WTC11 (cell line): ENCODE measurements at regions not wholly inside any gene's neighbourhood (a gene's known extent, or its start where the extent isn't known, plus 50 kb on each side); places are given as distances from the start of the nearest gene placed in this dataset.
"Not testable (repeated sequence)": the region's sequence is repeated elsewhere in the genome, so short reads cannot be mapped to it uniquely, and the experiment has no call there.

Experiments used
- ATAC-seq: fragments of 200-7000 bp; cut with Tn5 transposase; 2 replicates; pipeline ENCODE4 v1.10.0; 2021; ENCODE audit warnings: mild to moderate bottlenecking, moderate library complexity
- CTCF ChIA-PET: fragments of 300-600 bp; sonication (Branson Sonifier 250); formaldehyde crosslinking; loops from one replicate; lab custom pipeline; 2021; ENCODE audit warnings: antibody characterized with exemption; lab: Charles Lee
- POLR2A ChIA-PET: fragments of 350-600 bp; sonication (Branson Sonifier 250); formaldehyde crosslinking; loops from one replicate; lab custom pipeline; 2021; ENCODE audit warnings: antibody characterized with exemption; lab: Charles Lee
- DNase-seq: peaks from one replicate; pipeline ENCODE4 v3.0.0; 2021; ENCODE audit warnings: low spot score
- H3K27ac Mint-ChIP-seq: 2 replicates; pipeline ENCODE4 v1.8.0; 2021; ENCODE audit warnings: mixed read lengths
- H3K27me3 Mint-ChIP-seq: 2 replicates; pipeline ENCODE4 v1.8.0; 2021; ENCODE audit warnings: low read depth, mild to moderate bottlenecking, moderate library complexity, mixed read lengths
- H3K36me3 Mint-ChIP-seq: 2 replicates; pipeline ENCODE4 v1.8.0; 2021; ENCODE audit warnings: mixed read lengths
- H3K4me1 Mint-ChIP-seq: 2 replicates; pipeline ENCODE4 v1.8.0; 2022; ENCODE audit warnings: mixed read lengths
- H3K4me3 Mint-ChIP-seq: 2 replicates; pipeline ENCODE4 v1.8.0; 2021; ENCODE audit warnings: mild to moderate bottlenecking, moderate library complexity, mixed read lengths
- H3K9me3 Mint-ChIP-seq: 2 replicates; pipeline ENCODE4 v1.8.0; 2021; ENCODE audit warnings: mixed read lengths

GRCh38 chr13:16201202-16201601 is 2980.4 kb downstream of the TUBA3C start:
- H3K9me3 Mint-ChIP-seq, H3K4me3 Mint-ChIP-seq, H3K36me3 Mint-ChIP-seq, H3K27me3 Mint-ChIP-seq, CTCF ChIA-PET, H3K4me1 Mint-ChIP-seq, ATAC-seq, H3K27ac Mint-ChIP-seq, DNase-seq, POLR2A ChIA-PET: not testable (repeated sequence)

GRCh38 chr13:16160609-16161008 is 3021.0 kb downstream of the TUBA3C start:
- ATAC-seq, DNase-seq, H3K9me3 Mint-ChIP-seq, CTCF ChIA-PET, POLR2A ChIA-PET, H3K27ac Mint-ChIP-seq, H3K27me3 Mint-ChIP-seq, H3K4me1 Mint-ChIP-seq, H3K4me3 Mint-ChIP-seq: not testable (repeated sequence)
- H3K36me3 Mint-ChIP-seq: peaks cover 10% of the 10 kb centered on the region

GRCh38 chr13:16158958-16159357 is 3022.7 kb downstream of the TUBA3C start:
- ATAC-seq, CTCF ChIA-PET, DNase-seq, POLR2A ChIA-PET, H3K27ac Mint-ChIP-seq, H3K27me3 Mint-ChIP-seq, H3K4me1 Mint-ChIP-seq, H3K9me3 Mint-ChIP-seq, H3K4me3 Mint-ChIP-seq: not testable (repeated sequence)
- H3K36me3 Mint-ChIP-seq: peaks cover 10% of the 10 kb centered on the region

GRCh38 chr13:16158016-16158415 is 3023.6 kb downstream of the TUBA3C start:
- H3K4me1 Mint-ChIP-seq, H3K27me3 Mint-ChIP-seq, POLR2A ChIA-PET, ATAC-seq, CTCF ChIA-PET, H3K4me3 Mint-ChIP-seq, H3K27ac Mint-ChIP-seq, DNase-seq, H3K9me3 Mint-ChIP-seq: not testable (repeated sequence)
- H3K36me3 Mint-ChIP-seq: peaks cover 10% of the 10 kb centered on the region

- H3K4me1 Mint-ChIP-seq, H3K27me3 Mint-ChIP-seq, DNase-seq, H3K9me3 Mint-ChIP-seq, H3K4me3 Mint-ChIP-seq, ATAC-seq, CTCF ChIA-PET, POLR2A ChIA-PET, H3K27ac Mint-ChIP-seq: not testable (repeated sequence)
- peaks cover 14% of the 10 kb centered on the region for H3K36me3 Mint-ChIP-seq
These were observed 3028.8 kb downstream of the TUBA3C start for GRCh38 chr13:16152849-16153248.

GRCh38 chr13:16151296-16151695 is 3030.3 kb downstream of the TUBA3C start:
- H3K4me1 Mint-ChIP-seq, ATAC-seq, H3K27me3 Mint-ChIP-seq, H3K9me3 Mint-ChIP-seq, H3K27ac Mint-ChIP-seq, CTCF ChIA-PET, DNase-seq, H3K4me3 Mint-ChIP-seq, POLR2A ChIA-PET: not testable (repeated sequence)
- H3K36me3 Mint-ChIP-seq: peaks cover 19% of the 10 kb centered on the region

GRCh38 chr13:16149415-16149814 is 3032.2 kb downstream of the TUBA3C start:
- H3K4me3 Mint-ChIP-seq, H3K27ac Mint-ChIP-seq, CTCF ChIA-PET, H3K4me1 Mint-ChIP-seq, H3K27me3 Mint-ChIP-seq, ATAC-seq, POLR2A ChIA-PET: not testable (repeated sequence)
- Mint-ChIP-seq H3K9me3 (peaks cover 13% of the 10 kb centered on the region), H3K36me3 (peaks cover 23% of the 10 kb centered on the region)
- DNase-seq: peak; percentile 7

GRCh38 chr13:16145652-16146051 is 3036.0 kb downstream of the TUBA3C start:
- POLR2A ChIA-PET, H3K27ac Mint-ChIP-seq, H3K4me3 Mint-ChIP-seq, CTCF ChIA-PET, H3K4me1 Mint-ChIP-seq, H3K27me3 Mint-ChIP-seq, ATAC-seq, DNase-seq: not testable (repeated sequence)
- Mint-ChIP-seq H3K9me3 (peaks cover 14% of the 10 kb centered on the region), H3K36me3 (peaks cover 22% of the 10 kb centered on the region)

GRCh38 chr13:16141361-16141760 is 3040.3 kb downstream of the TUBA3C start:
- H3K4me3 Mint-ChIP-seq, H3K27me3 Mint-ChIP-seq, POLR2A ChIA-PET, H3K36me3 Mint-ChIP-seq, CTCF ChIA-PET, H3K27ac Mint-ChIP-seq, H3K4me1 Mint-ChIP-seq, DNase-seq, H3K9me3 Mint-ChIP-seq, ATAC-seq: not testable (repeated sequence)

GRCh38 chr13:16136846-16137245 is 3044.8 kb downstream of the TUBA3C start:
- CTCF ChIA-PET: not testable (repeated sequence)

GRCh38 chr13:16128675-16129074 is 3052.9 kb downstream of the TUBA3C start:
- Mint-ChIP-seq H3K9me3 (peaks cover 17% of the 10 kb centered on the region), H3K36me3 (peaks cover 20% of the 10 kb centered on the region)
- DNase-seq, H3K4me1 Mint-ChIP-seq, H3K27ac Mint-ChIP-seq, CTCF ChIA-PET, H3K4me3 Mint-ChIP-seq, POLR2A ChIA-PET, ATAC-seq, H3K27me3 Mint-ChIP-seq: not testable (repeated sequence)

More at GRCh38 chr13:16136846-16137245, 3044.8 kb downstream of the TUBA3C start:
- H3K4me1 Mint-ChIP-seq, H3K27ac Mint-ChIP-seq, POLR2A ChIA-PET, H3K27me3 Mint-ChIP-seq, ATAC-seq, DNase-seq, H3K4me3 Mint-ChIP-seq: not testable (repeated sequence)
- H3K36me3 Mint-ChIP-seq: peaks cover 16% of the 10 kb centered on the region
- H3K9me3 Mint-ChIP-seq: peaks cover 14% of the 10 kb centered on the region

GRCh38 chr13:16113391-16113790 is 3068.2 kb downstream of the TUBA3C start:
- H3K9me3 Mint-ChIP-seq: peaks cover 14% of the 10 kb centered on the region
- H3K36me3 Mint-ChIP-seq: peaks cover 14% of the 10 kb centered on the region
- POLR2A ChIA-PET, CTCF ChIA-PET, H3K27ac Mint-ChIP-seq, H3K27me3 Mint-ChIP-seq, H3K4me3 Mint-ChIP-seq, H3K4me1 Mint-ChIP-seq, DNase-seq, ATAC-seq: not testable (repeated sequence)
